ENCODE measurements at regions not wholly inside any gene's neighbourhood (a gene's known extent, or its start where the extent isn't known, plus 50 kb on each side); places are given as distances from the start of the nearest gene placed in this dataset.
"Not testable (repeated sequence)": the region's sequence is repeated elsewhere in the genome, so short reads cannot be mapped to it uniquely, and the experiment has no call there.

DNA sequence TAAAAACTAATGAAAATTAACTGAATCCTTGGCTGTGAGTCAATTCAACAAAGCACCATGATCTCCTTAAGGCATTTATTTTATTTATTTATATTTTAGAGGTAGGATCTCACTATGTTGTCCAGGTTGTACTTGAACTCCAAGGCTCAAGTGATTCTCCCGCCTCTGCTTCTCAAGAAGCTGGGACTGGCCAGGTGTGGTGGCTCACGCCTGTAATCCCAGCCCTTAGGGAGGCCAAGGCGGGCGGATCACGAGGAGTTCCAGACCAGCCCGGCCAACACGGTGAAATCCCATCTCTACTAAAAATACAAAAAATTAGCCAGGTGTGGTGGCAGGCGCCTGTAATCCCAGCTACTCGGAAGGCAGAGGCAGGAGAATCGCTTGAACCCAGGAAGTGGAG, 52.1 kb upstream of the MAP4 start:
- TF ChIP-seq, protein P1, sequence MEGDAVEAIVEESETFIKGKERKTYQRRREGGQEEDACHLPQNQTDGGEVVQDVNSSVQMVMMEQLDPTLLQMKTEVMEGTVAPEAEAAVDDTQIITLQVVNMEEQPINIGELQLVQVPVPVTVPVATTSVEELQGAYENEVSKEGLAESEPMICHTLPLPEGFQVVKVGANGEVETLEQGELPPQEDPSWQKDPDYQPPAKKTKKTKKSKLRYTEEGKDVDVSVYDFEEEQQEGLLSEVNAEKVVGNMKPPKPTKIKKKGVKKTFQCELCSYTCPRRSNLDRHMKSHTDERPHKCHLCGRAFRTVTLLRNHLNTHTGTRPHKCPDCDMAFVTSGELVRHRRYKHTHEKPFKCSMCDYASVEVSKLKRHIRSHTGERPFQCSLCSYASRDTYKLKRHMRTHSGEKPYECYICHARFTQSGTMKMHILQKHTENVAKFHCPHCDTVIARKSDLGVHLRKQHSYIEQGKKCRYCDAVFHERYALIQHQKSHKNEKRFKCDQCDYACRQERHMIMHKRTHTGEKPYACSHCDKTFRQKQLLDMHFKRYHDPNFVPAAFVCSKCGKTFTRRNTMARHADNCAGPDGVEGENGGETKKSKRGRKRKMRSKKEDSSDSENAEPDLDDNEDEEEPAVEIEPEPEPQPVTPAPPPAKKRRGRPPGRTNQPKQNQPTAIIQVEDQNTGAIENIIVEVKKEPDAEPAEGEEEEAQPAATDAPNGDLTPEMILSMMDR (conservative IDR thresholded peaks at IDR 0.05), result not testable (repeated sequence)
- TF ChIP-seq EZH2 (IDR thresholded peaks at IDR 0.05; ENCODE audit: low read depth), result not testable (repeated sequence)
